ENCODE measurements at regions not wholly inside any gene's neighbourhood (a gene's known extent, or its start where the extent isn't known, plus 50 kb on each side); places are given as distances from the start of the nearest gene placed in this dataset.

DNA sequence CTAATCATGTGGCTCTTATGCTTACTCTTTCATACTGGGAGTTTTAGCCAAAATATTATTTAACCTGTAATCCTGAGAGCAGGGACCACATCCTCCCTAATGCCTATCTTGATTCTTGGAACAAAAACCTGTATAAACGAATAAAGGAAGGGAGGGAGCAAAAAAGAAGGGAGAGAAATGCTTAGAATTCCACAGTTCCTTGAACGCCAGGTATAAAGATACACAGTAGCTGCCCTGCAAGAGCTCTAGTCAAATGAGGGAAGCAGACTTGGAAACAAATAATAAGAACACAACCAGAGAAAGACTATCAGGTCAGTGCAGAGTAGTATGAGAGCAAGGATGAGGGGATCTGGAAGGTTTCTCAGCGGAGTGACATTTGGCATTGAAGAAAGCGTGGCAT, 116.3 kb downstream of the SLC30A10 start:
- Histone ChIP-seq H3K4me3 (no peak overlapping the region), H3K9ac (ENCODE audit: insufficient read depth in 1 of 2, low read length in 2 of 2) (no peak overlapping the region), H3K9me3 (ENCODE audit: control insufficient read depth in 4 of 4, insufficient read depth in 3 of 4, low read length in 3 of 4) (no peaks in the 10 kb centered on the region), H3K4me1 (ENCODE audit: control insufficient read depth in 5 of 5, insufficient read depth in 5 of 5, low read length in 5 of 5) (peaks cover 0 to 16% (median 0%) of the 10 kb centered on the region in 5 donors), H3K27me3 (ENCODE audit: control insufficient read depth in 3 of 3, insufficient read depth in 3 of 3, low read length in 2 of 3) (no peaks in the 10 kb centered on the region), H3K27ac (ENCODE audit: low read depth in 1 of 2, low read length in 1 of 2) (no peak overlapping the region), H3K36me3 (ENCODE audit: control insufficient read depth in 4 of 4, insufficient read depth in 4 of 4, low read length in 4 of 4) (no peaks in the 10 kb centered on the region)
- WGBS, 2 donors = 43 to 52% methylated on average over 4 of the region's 4 CpGs
- DNase-seq (no peak), ATAC-seq (ENCODE audit: insufficient read depth, low FRiP score) (no peak)
- no peak for TF ChIP-seq CTCF (IDR thresholded peaks at IDR 0.05; ENCODE audit: control extremely low read depth, extremely low read depth)

- no peak overlapping the region for H3K27ac ChIP-seq (ENCODE audit: low read depth in 1 of 2, low read length in 1 of 2)
- H3K9me3 ChIP-seq (ENCODE audit: control insufficient read depth in 4 of 4, insufficient read depth in 3 of 4, low read length in 3 of 4) = no peaks in the 10 kb centered on the region
- no peaks in the 10 kb centered on the region for H3K27me3 ChIP-seq (ENCODE audit: control insufficient read depth in 3 of 3, insufficient read depth in 3 of 3, low read length in 2 of 3)
- peaks cover 0 to 16% (median 0%) of the 10 kb centered on the region in 5 donors for H3K4me1 ChIP-seq (ENCODE audit: control insufficient read depth in 5 of 5, insufficient read depth in 5 of 5, low read length in 5 of 5)
- 85 to 89% methylated on average over 5 of the region's 5 CpGs for WGBS, 2 donors
- DNase-seq (no peak), ATAC-seq (ENCODE audit: insufficient read depth, low FRiP score) (no peak)
- H3K9ac ChIP-seq (ENCODE audit: insufficient read depth in 1 of 2, low read length in 2 of 2) = no peak overlapping the region
- H3K36me3 ChIP-seq (ENCODE audit: control insufficient read depth in 4 of 4, insufficient read depth in 4 of 4, low read length in 4 of 4) = no peaks in the 10 kb centered on the region
- H3K4me3 ChIP-seq = no peak overlapping the region
- TF ChIP-seq CTCF (IDR thresholded peaks at IDR 0.05; ENCODE audit: control extremely low read depth, extremely low read depth) = no peak
These were observed 117.9 kb downstream of the SLC30A10 start for GRCh38 chr1:219810451-219810850.

DNA sequence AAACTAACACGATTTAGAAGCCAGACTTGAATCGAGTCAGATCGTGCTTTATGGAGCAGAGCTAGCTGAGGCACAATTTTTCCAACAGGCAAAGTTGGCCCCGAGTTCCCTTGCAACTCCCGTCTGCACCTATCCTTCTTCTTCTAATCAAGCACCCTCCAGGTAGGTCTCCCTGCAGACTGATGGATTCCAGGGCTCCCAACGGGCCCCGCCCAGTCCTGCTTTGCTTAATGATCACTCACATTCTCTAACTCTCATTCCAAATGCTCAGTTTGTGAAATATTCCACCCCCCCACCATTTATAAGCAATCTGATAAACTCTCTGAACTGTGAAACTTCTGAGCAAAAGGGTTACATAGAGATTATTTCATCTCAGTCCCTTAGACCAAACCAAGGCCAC, 119.6 kb downstream of the SLC30A10 start:
- H3K27me3 ChIP-seq (ENCODE audit: control insufficient read depth in 3 of 3, insufficient read depth in 3 of 3, low read length in 2 of 3) = no peaks in the 10 kb centered on the region
- no peaks in the 10 kb centered on the region for H3K36me3 ChIP-seq (ENCODE audit: control insufficient read depth in 4 of 4, insufficient read depth in 4 of 4, low read length in 4 of 4)
- 84% methylated on average over 7 of the region's 7 CpGs for WGBS, 2 donors
- H3K4me3 ChIP-seq = no peak overlapping the region
- no peak for TF ChIP-seq CTCF (IDR thresholded peaks at IDR 0.05; ENCODE audit: control extremely low read depth, extremely low read depth)
- no peak overlapping the region for H3K27ac ChIP-seq (ENCODE audit: low read depth in 1 of 2, low read length in 1 of 2)
- H3K9me3 ChIP-seq (ENCODE audit: control insufficient read depth in 4 of 4, insufficient read depth in 3 of 4, low read length in 3 of 4) = peaks cover 0 to 2% (median 0%) of the 10 kb centered on the region in 4 donors
- no peak overlapping the region for H3K9ac ChIP-seq (ENCODE audit: insufficient read depth in 1 of 2, low read length in 2 of 2)
- ATAC-seq (ENCODE audit: insufficient read depth, low FRiP score) (no peak), DNase-seq (no peak)
- peaks cover 0 to 16% (median 0%) of the 10 kb centered on the region in 5 donors for H3K4me1 ChIP-seq (ENCODE audit: control insufficient read depth in 5 of 5, insufficient read depth in 5 of 5, low read length in 5 of 5)

- 74 to 79% methylated on average over 2 of the region's 2 CpGs for WGBS, 2 donors
- no peaks in the 10 kb centered on the region for H3K36me3 ChIP-seq (ENCODE audit: control insufficient read depth in 4 of 4, insufficient read depth in 4 of 4, low read length in 4 of 4)
- no peaks in the 10 kb centered on the region for H3K4me1 ChIP-seq (ENCODE audit: control insufficient read depth in 5 of 5, insufficient read depth in 5 of 5, low read length in 5 of 5)
- no peak overlapping the region for H3K4me3 ChIP-seq
- no peaks in the 10 kb centered on the region for H3K27me3 ChIP-seq (ENCODE audit: control insufficient read depth in 3 of 3, insufficient read depth in 3 of 3, low read length in 2 of 3)
- DNase-seq (peak in 2 of 3 donors; percentile 16 to 50), ATAC-seq (ENCODE audit: insufficient read depth, low FRiP score) (no peak)
- no peak overlapping the region for H3K27ac ChIP-seq (ENCODE audit: low read depth in 1 of 2, low read length in 1 of 2)
- H3K9ac ChIP-seq (ENCODE audit: insufficient read depth in 1 of 2, low read length in 2 of 2) = no peak overlapping the region
- H3K9me3 ChIP-seq (ENCODE audit: control insufficient read depth in 4 of 4, insufficient read depth in 3 of 4, low read length in 3 of 4) = peaks cover 0 to 4% (median under 1%) of the 10 kb centered on the region in 4 donors
- TF ChIP-seq CTCF (IDR thresholded peaks at IDR 0.05; ENCODE audit: control extremely low read depth, extremely low read depth) = no peak
These were observed 121.7 kb downstream of the SLC30A10 start for GRCh38 chr1:219806642-219807041.
